Posterior vena cava (tissue), 2 donors: ENCODE measurements at regions not wholly inside any gene's neighbourhood (a gene's known extent, or its start where the extent isn't known, plus 50 kb on each side); places are given as distances from the start of the nearest gene placed in this dataset.
A peak's percentile ranks its signal among the peaks of the same experiment; 100 is the strongest.

Experiments used
- DNase-seq: peaks from one replicate; pipeline ENCODE4 v3.0.0-alpha.2; 2020; ENCODE audit warnings: low spot score
- intact Hi-C, 2 donors: fragments of 100-400 bp; cut with DNase I; formaldehyde crosslinking; loops; one replicate each; pipeline versions ENCODE4 v1.14.1 to v1.14.2; 2022 to 2023
- microRNA-seq, 2 donors: library from miRNA; unstranded; fragments of <30 nt; microRNA quantifications; one replicate each; pipeline ENCODE4 v1.2.0, GENCODE V29; 2020 to 2021; ENCODE audit warnings: borderline microRNAs expressed in 2 of 2
- donor health status: DM: yes; HTN: yes; CAD: no.
- donor health status: DM: yes; HTN: yes; CAD: no.

DNA sequence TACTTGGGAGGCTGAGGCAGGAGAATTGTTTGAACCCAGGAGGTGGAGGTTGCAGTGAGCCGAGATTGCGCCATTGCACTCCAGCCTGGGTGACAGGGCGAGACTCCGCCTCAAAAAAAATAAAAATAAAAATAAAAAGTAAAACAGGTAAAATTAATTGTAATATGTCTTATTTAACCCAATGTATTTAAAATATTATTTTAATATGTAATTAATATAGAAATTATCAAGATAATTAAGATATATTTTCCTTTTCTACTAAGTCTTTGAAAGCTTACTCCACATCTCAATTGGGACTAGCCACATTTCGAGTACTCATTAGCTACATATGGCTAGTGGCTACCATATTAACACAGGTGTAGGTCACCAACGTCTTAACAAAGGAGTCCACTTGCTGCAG is 61.6 kb upstream of the IPO9 start:
- intact Hi-C loops: loop anchor here in 1 of 2 donors (2.0 kb wide), 1 partner anchor 25 kb away; no protein-coding TSS in a partner anchor
- DNase-seq: no peak

DNA sequence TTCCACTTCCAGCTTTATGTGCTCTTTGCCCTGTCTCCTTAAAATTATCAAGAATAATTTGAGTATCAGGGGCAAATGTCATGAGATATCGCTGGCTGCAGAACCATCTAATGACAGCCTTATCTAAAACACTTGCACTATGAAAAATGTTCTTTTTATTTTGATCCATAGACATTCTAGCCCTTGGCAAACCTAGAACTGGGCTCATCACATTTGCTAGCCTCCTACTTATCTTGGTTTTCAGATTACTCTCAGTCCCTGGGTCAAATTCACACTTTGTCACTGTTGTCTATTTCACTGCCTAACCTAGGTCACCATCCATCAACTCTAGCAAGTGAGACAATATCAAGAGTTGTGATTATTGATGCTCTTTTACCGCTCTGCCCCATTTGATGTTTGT is 59.9 kb upstream of the IPO9 start:
- intact Hi-C loops: no loop called here

DNA sequence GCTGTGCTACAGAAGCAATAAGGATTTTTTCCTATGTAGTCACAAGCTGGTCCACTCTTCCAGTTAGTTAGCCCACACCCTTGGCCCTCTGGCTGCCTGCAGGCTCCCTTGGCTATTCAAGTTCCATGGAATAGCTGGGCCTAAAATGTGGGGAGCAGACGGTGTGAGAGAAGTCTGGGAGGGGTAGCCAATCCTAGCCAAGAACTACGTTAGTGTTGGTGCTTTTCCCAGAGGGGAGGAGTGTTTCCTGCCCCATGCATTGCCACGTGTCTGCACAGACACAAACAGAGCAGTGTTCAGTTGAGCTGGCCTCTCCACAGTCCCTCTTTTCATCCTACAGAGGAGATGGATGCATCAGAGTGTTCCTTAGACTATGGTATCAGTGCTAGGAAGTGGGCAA is 59.0 kb upstream of the IPO9 start:
- peak; percentile 91 for DNase-seq
- intact Hi-C loops: no loop called here

More for the DNA sequence above, 59.9 kb upstream of the IPO9 start:
- no peak for DNase-seq

DNA sequence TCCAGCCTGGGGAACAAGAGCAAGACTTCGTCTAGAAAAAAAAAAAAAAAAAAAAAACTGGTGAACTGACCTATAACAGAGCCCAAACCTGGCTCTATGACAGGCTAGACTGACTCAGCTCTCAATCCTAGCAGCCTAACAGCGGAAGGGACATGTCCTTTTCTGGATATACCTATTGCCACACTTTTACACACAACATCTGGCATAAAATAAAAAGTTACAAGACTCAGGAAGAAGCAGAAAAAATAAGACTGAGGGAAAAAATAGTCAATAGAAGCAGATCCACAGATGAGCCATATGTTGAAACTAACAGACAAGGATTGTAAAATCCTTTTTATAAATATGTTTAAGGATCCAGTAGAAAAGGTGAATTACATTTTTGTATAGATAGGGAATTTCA is 57.5 kb upstream of the IPO9 start:
- intact Hi-C loops: no loop called here
- DNase-seq: no peak

DNA sequence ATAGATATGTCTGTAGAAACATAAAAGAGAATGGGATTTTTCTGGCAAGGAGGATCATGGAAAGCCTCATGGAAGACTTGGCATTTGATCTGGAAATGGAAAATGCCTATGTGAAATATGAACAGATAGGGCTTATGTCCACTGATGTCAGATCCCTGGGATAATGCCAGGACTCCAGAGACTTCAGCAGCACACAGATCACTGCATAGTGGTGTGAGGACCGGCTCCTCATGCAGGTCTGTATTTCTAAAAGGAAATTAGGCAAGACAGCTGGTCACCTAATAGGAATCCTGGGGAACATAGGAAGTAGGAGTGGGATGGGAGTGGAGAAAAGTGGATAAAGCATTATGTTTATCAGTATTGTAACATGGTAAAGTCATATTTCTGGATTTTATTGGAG is 56.8 kb upstream of the IPO9 start:
- DNase-seq: no peak
- intact Hi-C loops: no loop called here

DNA sequence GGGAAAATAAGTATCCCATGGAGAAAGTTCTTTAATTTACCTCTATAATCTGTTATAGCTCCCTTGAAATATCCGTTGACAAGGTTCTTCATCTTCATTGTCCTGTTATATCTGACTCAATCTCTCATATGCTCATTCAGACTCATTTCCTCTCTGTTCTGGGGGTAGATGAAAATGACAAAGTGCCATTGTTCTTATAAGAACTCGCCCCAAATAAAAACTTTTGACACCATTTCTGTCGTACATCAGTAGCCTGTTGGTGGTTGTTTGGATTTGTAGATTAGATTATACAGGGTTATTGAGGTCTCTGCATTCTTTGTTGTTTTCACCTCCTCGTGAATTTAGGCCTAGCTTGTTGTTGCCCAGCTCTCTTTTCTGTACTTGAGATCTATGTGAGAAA is 55.2 kb upstream of the IPO9 start:
- intact Hi-C loops: no loop called here
- DNase-seq: no peak

DNA sequence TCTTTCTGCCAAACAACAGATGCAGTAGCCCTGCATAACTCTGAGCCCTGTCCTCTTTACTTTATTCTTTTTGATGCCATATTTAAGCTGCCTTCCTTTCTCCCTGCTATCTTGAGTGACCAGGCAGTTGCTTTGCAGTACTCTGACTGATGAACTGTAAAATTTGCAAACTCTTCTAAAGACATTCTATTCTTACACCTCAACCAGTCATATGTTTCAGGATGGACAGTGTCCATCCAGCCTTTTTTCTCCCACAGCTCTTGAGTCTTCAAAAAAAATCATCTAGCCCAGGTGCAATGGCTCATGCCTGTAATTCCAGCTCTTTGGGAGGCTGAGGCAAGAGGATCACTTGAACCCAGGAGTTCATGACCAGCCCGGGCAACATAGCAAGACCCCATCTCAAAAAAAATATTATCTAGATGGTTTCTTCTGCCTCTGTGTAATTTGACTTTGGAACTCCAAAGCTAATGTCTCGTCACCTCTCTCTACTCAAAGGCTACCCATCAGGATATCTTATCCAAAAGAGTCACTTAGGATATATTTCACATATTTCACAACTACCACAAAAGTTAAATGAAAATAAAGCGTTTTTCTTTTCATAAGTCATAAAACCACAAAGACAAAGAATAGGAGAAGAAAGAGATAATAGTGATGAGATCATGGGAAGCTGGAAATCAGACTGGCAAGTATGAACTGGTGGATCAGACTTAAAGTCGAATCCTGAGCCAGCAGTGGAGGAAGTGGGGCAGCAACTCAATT is 54.6 kb upstream of the IPO9 start:
- intact Hi-C loops: no loop called here
- no peak for DNase-seq

DNA sequence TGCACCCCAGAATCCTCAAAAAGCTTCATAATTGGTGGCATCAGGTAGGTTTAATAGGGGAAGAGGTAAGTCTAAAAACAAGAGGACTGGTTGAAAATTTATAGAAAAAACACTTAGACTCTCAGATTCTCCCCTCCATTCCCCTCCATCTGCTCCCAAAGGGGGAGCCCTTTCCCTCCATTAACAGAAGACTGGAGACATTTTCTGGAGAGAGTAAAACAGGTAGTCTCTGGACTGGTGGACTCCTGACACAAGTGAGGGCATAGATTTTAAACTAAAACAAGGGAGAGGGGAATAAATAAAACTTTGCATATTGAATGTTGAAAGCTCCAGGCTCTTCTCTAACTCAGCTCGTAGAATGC is 54.0 kb upstream of the IPO9 start:
- no peak for DNase-seq
- intact Hi-C loops: loop anchor here in 1 of 2 donors (5.0 kb wide), 1 partner anchor 33 kb away; no protein-coding TSS in a partner anchor

DNA sequence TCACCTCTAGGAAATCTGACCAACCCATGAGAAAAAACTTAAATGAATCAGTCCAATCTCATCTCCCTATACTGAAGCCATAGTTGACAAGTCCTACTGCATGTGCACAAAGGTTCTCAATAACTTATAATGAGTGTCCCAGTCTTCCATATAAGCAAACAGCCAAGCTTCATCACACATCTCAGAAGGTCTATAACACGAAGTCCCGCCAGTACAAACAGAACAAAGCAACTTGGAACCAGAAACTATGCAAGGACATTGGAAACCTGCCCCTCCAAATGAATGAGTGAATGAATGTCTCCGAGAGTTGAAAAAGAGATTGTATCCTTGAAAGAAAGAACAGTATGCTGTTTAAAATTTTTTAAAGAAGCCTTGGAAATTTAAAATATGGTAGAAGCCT is 53.6 kb upstream of the IPO9 start:
- intact Hi-C loops: loop anchor here in 1 of 2 donors (5.0 kb wide), 1 partner anchor 33 kb away; no protein-coding TSS in a partner anchor
- no peak for DNase-seq

DNA sequence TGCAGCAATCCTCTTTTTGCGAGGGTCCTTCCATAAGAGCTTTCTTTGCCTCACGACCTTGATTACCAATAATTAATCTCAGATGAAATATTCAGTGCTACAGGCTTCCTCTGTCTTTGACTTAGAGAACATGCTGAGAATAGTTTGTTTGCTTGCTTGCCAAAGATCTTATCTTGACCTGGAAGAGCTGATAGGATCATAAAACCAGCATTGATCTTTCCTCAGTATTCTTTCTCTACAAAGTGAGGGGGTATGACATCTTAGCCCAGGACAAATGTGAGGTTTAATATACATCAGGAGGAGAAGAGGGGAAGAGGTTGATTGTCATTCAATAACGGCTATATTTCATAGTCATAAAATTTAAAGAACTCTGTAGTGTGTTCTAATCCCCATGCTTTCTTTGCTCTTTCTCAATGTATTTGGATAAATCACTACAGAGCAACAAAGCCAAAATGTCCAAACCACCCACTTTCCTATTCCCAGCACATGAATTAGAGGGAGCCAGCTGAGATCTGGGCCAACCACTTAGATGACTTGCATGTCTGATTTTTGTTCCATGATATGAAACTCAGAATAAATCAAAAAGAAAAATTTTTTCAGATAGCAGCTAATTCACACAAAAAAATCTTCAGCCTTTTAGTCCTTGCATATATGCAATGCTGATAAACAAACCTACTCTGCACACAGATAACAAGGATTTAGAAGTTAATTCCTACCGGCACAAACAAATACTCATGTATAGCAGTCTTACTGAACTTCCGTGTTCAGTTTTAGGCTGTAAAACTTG is 50.5 kb upstream of the IPO9 start:
- DNase-seq: no peak
- intact Hi-C loops: loop anchor here in 1 of 2 donors (5.0 kb wide), 1 partner anchor 36 kb away; no protein-coding TSS in a partner anchor

Small RNA genes lying in the stretch of these regions (microRNA-seq; reads per million reads assigned to microRNA genes)
- gene MIR5191: 0 reads per million in 2 donors
